NCI-H1048 (cell line): ENCODE measurements at regions not wholly inside any gene's neighbourhood (a gene's known extent, or its start where the extent isn't known, plus 50 kb on each side); places are given as distances from the start of the nearest gene placed in this dataset.

Source experiments
- DNase-seq: peaks from one replicate; lab custom pipeline; 2025; lab: John Stamatoyannopoulos, UW

GRCh38 chrX:45872480-45872879, 671.8 kb upstream of the DIPK2B start:
- DNase-seq, result no peak

- no peak for DNase-seq
Observed at GRCh38 chrX:45868425-45868824, 667.7 kb upstream of the DIPK2B start.

- no peak for DNase-seq
Observed at GRCh38 chrX:45862801-45863200, 662.1 kb upstream of the DIPK2B start.

- DNase-seq, result no peak
Observed at GRCh38 chrX:45860450-45860849, 659.8 kb upstream of the DIPK2B start.

- no peak for DNase-seq
Observed at GRCh38 chrX:45859407-45859806, 658.7 kb upstream of the DIPK2B start.

- DNase-seq, result no peak
Observed at GRCh38 chrX:45852884-45853283, 652.2 kb upstream of the DIPK2B start.

GRCh38 chrX:45851434-45851991, 650.8 kb upstream of the DIPK2B start:
- DNase-seq, result no peak

- no peak for DNase-seq
Observed at GRCh38 chrX:45850775-45851433, 650.2 kb upstream of the DIPK2B start.

GRCh38 chrX:45850197-45850774, 649.6 kb upstream of the DIPK2B start:
- no peak for DNase-seq

- peak; percentile 2 for DNase-seq
Observed at GRCh38 chrX:45849261-45849862, 648.7 kb upstream of the DIPK2B start.

GRCh38 chrX:45847961-45848360, 647.3 kb upstream of the DIPK2B start:
- DNase-seq, result no peak

- no peak for DNase-seq
Observed at GRCh38 chrX:45846328-45846727, 645.7 kb upstream of the DIPK2B start.

- no peak for DNase-seq
Observed at GRCh38 chrX:45845142-45845541, 644.5 kb upstream of the DIPK2B start.

- DNase-seq, result no peak
Observed at GRCh38 chrX:45843518-45843917, 642.8 kb upstream of the DIPK2B start.

- DNase-seq, result no peak
Observed at GRCh38 chrX:45842926-45843315, 642.2 kb upstream of the DIPK2B start.

GRCh38 chrX:45842207-45842925, 641.7 kb upstream of the DIPK2B start:
- no peak for DNase-seq

GRCh38 chrX:45840411-45840950, 639.8 kb upstream of the DIPK2B start:
- no peak for DNase-seq

- no peak for DNase-seq
Observed at GRCh38 chrX:45830343-45830742, 629.7 kb upstream of the DIPK2B start.

- DNase-seq, result no peak
Observed at GRCh38 chrX:45824471-45824870, 623.8 kb upstream of the DIPK2B start.

GRCh38 chrX:45823536-45823935, 622.9 kb upstream of the DIPK2B start:
- no peak for DNase-seq

GRCh38 chrX:45822124-45822523, 621.4 kb upstream of the DIPK2B start:
- no peak for DNase-seq

GRCh38 chrX:45818913-45819312, 618.2 kb upstream of the DIPK2B start:
- no peak for DNase-seq
